Ishikawa (cell line): ENCODE measurements at regions not wholly inside any gene's neighbourhood (a gene's known extent, or its start where the extent isn't known, plus 50 kb on each side); places are given as distances from the start of the nearest gene placed in this dataset.

ENCODE experiments used
- CEBPB ChIP-seq: IDR thresholded peaks from 2 replicates; pipeline ENCODE4 v1.6.1; 2012
- CREB1 ChIP-seq: IDR thresholded peaks from 2 replicates; pipeline ENCODE4 v1.6.1; 2012; ENCODE audit warnings: low read depth
- EGR1 ChIP-seq: IDR thresholded peaks from 2 replicates; pipeline ENCODE4 v1.6.1; 2012
- EP300 ChIP-seq: IDR thresholded peaks from 2 replicates; pipeline ENCODE4 v1.6.1; 2012; ENCODE audit warnings: borderline replicate concordance
- FOXM1 ChIP-seq: IDR thresholded peaks from 2 replicates; pipeline ENCODE4 v1.6.1; 2012; ENCODE audit warnings: low read depth, borderline replicate concordance
- NFIC ChIP-seq: IDR thresholded peaks from 2 replicates; pipeline ENCODE4 v1.6.1; 2012
- RAD21 ChIP-seq: IDR thresholded peaks from 2 replicates; pipeline ENCODE4 v1.6.1; 2012; ENCODE audit warnings: low read depth
- TAF1 ChIP-seq: IDR thresholded peaks from 2 replicates; pipeline ENCODE4 v1.6.1; 2012; ENCODE audit warnings: low read depth, mild to moderate bottlenecking
- YY1 ChIP-seq: IDR thresholded peaks from 2 replicates; pipeline ENCODE4 v1.6.1; 2012; ENCODE audit warnings: low read depth
- TF ChIP-seq, protein P1 (sequence below): IDR thresholded peaks from 2 replicates; pipeline ENCODE4 v1.6.1; 2012

DNA sequence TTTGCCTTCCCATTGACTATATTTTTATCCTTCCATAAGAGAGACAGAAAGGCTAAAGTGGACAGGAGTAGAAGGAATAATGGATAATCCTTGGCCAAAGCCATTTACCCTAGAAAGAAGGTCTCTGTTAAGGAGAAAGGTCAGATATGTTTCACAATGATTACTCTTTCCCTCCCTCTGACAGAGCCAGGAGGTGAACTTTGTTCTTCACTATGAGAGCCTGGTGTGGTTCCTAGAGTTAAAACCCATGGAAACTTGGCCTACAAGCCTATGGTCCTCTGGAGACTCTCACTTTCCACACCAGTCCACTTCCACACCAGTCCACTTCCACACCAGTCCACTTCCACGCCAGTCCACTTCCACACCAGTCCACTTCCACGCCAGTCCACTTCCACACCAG is 479.9 kb upstream of the ZP4 start:
- TF ChIP-seq CREB1 (no peak), NFIC (no peak), FOXM1 (no peak), YY1 (no peak), TAF1 (no peak), EP300 (no peak), RAD21 (no peak), CEBPB (no peak), EGR1 (no peak)
- TF ChIP-seq, protein P1, sequence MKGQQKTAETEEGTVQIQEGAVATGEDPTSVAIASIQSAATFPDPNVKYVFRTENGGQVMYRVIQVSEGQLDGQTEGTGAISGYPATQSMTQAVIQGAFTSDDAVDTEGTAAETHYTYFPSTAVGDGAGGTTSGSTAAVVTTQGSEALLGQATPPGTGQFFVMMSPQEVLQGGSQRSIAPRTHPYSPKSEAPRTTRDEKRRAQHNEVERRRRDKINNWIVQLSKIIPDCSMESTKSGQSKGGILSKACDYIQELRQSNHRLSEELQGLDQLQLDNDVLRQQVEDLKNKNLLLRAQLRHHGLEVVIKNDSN: no peak
